ENCODE measurements at regions not wholly inside any gene's neighbourhood (a gene's known extent, or its start where the extent isn't known, plus 50 kb on each side); places are given as distances from the start of the nearest gene placed in this dataset.

- no peak for DNase-seq (ENCODE audit: low read depth)
- H3K4me3 ChIP-seq (ENCODE audit: low read length) = no peak overlapping the region
- TF ChIP-seq CTCF (conservative IDR thresholded peaks at IDR 0.05; ENCODE audit: low read length) = no peak
Measured at GRCh38 chr9:29475471-29475870, 1902.2 kb upstream of the C9orf72 start.

GRCh38 chr9:29511680-29512079, 1938.4 kb upstream of the C9orf72 start:
- TF ChIP-seq CTCF (conservative IDR thresholded peaks at IDR 0.05; ENCODE audit: low read length) = no peak

DNA sequence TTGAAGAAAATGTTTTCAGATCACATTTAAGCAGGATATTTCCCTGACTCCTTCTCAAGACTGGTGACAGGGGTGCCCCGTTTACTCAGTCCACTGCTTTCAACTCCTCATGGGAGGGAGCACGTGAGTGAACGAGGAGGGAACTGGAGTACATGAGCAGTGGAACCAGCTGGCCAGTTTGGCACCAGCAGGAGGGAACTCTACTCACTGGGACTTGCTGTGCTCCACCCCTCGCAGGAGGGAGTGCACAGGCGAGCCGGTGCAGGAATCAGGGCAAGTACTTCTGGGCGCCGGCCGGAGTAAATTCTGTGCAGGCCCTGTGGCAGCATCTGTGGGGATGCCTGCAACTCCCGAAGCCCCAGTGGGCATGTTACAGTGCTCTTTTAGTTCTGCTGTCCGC, 1941.1 kb upstream of the C9orf72 start:
- no peak for DNase-seq (ENCODE audit: low read depth)
- no peak overlapping the region for H3K4me3 ChIP-seq (ENCODE audit: low read length)
- TF ChIP-seq CTCF (conservative IDR thresholded peaks at IDR 0.05; ENCODE audit: low read length) = no peak

More at GRCh38 chr9:29511680-29512079, 1938.4 kb upstream of the C9orf72 start:
- no peak overlapping the region for H3K4me3 ChIP-seq (ENCODE audit: low read length)
- no peak for DNase-seq (ENCODE audit: low read depth)

DNA sequence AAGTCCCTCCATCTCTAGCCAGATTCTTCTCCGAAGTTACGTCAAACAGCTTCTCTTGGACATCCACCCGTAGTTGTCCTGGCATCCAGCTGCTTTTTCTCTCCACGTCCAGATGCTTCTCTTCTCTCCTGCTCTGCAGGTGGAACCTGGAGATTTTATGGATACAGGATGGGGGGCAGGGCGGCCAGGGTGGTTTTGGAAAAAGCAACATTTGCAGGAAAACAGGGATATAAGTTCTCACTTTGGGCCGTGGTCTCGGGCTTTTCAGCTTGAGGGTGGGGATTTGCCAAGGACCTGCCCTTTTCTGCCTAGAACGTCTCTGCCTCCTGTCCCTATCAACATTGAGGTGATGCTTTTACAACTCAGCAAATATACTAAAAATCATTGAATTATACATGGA, 1941.6 kb upstream of the C9orf72 start:
- no peak for TF ChIP-seq CTCF (conservative IDR thresholded peaks at IDR 0.05; ENCODE audit: low read length)
- DNase-seq (ENCODE audit: low read depth) = no peak
- no peak overlapping the region for H3K4me3 ChIP-seq (ENCODE audit: low read length)

DNA sequence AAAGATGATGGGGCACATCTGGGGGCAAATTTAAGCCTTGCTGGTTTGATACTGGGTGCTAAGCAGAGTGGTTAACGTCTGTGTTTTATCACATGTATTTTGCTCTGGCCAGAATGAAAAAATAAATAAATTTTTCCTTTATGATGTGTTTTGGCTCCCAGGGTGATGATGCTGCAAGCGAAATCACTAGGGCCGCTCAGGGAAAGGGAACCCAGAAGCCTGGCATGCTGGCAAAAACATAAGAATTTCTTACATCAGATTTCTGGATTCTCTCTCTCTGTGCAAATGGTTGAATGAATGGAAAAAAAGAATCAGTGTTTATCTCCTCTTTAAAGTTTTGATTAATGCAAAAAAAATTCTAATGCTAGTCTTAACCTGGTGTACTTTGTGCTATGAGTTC, 1975.2 kb upstream of the C9orf72 start:
- no peak for DNase-seq (ENCODE audit: low read depth)
- no peak overlapping the region for H3K4me3 ChIP-seq (ENCODE audit: low read length)
- no peak for TF ChIP-seq CTCF (conservative IDR thresholded peaks at IDR 0.05; ENCODE audit: low read length)

DNA sequence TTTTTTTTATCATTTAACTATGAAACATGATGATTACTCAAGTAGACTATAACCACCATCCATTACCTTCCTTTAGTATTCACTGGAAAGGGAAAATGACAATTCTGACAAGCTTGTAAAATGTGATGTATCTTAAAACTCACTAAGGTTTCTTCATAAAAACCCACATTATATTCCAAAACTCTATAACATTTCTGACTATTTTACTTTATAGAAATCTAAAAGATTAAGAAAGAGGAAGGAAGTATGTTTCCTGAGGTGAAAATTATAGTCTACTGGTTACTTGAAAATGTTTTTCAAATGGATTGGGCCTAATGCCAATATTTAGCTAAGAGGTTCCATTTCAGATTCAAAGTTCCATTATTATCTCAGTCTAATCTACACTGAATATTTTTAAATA, 1982.2 kb upstream of the C9orf72 start:
- no peak for TF ChIP-seq CTCF (conservative IDR thresholded peaks at IDR 0.05; ENCODE audit: low read length)
- no peak overlapping the region for H3K4me3 ChIP-seq (ENCODE audit: low read length)
- DNase-seq (ENCODE audit: low read depth) = no peak

GRCh38 chr9:29556317-29556716, 1983.0 kb upstream of the C9orf72 start:
- no peak for TF ChIP-seq CTCF (conservative IDR thresholded peaks at IDR 0.05; ENCODE audit: low read length)
- H3K4me3 ChIP-seq (ENCODE audit: low read length) = no peak overlapping the region
- DNase-seq (ENCODE audit: low read depth) = no peak

All from AG10803 (cell line).